ENCODE measurements at regions not wholly inside any gene's neighbourhood (a gene's known extent, or its start where the extent isn't known, plus 50 kb on each side); places are given as distances from the start of the nearest gene placed in this dataset.
A peak's percentile ranks its signal among the peaks of the same experiment; 100 is the strongest.
"Not testable (repeated sequence)": the region's sequence is repeated elsewhere in the genome, so short reads cannot be mapped to it uniquely, and the experiment has no call there.

- no peak for DNase-seq
- Mint-ChIP-seq H3K27ac (no peak overlapping the region), H3K36me3 (no peaks in the 10 kb centered on the region), H3K4me3 (no peak overlapping the region), H3K9me3 (no peaks in the 10 kb centered on the region), H3K27me3 (ENCODE audit: low read depth in 3 of 3) (no peaks in the 10 kb centered on the region), H3K4me1 (no peaks in the 10 kb centered on the region)
Observed at GRCh38 chr18:59067873-59068272, 71.8 kb upstream of the SEC11C start.

GRCh38 chr18:59068276-59069071, 71.2 kb upstream of the SEC11C start:
- H3K4me1 Mint-ChIP-seq, result no peaks in the 10 kb centered on the region
- H3K4me3 Mint-ChIP-seq, result no peak overlapping the region
- H3K9me3 Mint-ChIP-seq, result no peaks in the 10 kb centered on the region
- no peak for DNase-seq
- no peaks in the 10 kb centered on the region for H3K27me3 Mint-ChIP-seq (ENCODE audit: low read depth in 3 of 3)
- H3K27ac Mint-ChIP-seq, result no peak overlapping the region
- no peaks in the 10 kb centered on the region for H3K36me3 Mint-ChIP-seq

GRCh38 chr18:59070181-59070912, 69.3 kb upstream of the SEC11C start:
- Mint-ChIP-seq H3K9me3 (no peaks in the 10 kb centered on the region), H3K27ac (no peak overlapping the region), H3K27me3 (ENCODE audit: low read depth in 3 of 3) (no peaks in the 10 kb centered on the region), H3K4me3 (no peak overlapping the region), H3K4me1 (no peaks in the 10 kb centered on the region), H3K36me3 (no peaks in the 10 kb centered on the region)
- DNase-seq, result peak; percentile 36 to 58 (median 46)

GRCh38 chr18:59072727-59073421, 66.8 kb upstream of the SEC11C start:
- no peaks in the 10 kb centered on the region for H3K9me3 Mint-ChIP-seq
- DNase-seq, result no peak
- H3K27ac Mint-ChIP-seq, result no peak overlapping the region
- no peaks in the 10 kb centered on the region for H3K36me3 Mint-ChIP-seq
- no peaks in the 10 kb centered on the region for H3K4me1 Mint-ChIP-seq
- peaks cover 0 to 2% (median 2%) of the 10 kb centered on the region in 3 donors for H3K27me3 Mint-ChIP-seq (ENCODE audit: low read depth in 3 of 3)
- no peak overlapping the region for H3K4me3 Mint-ChIP-seq

- DNase-seq, result no peak
- no peaks in the 10 kb centered on the region for H3K36me3 Mint-ChIP-seq
- H3K27me3 Mint-ChIP-seq (ENCODE audit: low read depth in 3 of 3), result peaks cover 0 to 2% (median 2%) of the 10 kb centered on the region in 3 donors
- H3K4me3 Mint-ChIP-seq, result no peak overlapping the region
- no peaks in the 10 kb centered on the region for H3K4me1 Mint-ChIP-seq
- H3K27ac Mint-ChIP-seq, result no peak overlapping the region
- no peaks in the 10 kb centered on the region for H3K9me3 Mint-ChIP-seq
Observed at GRCh38 chr18:59075923-59076322, 63.8 kb upstream of the SEC11C start.

- DNase-seq, result no peak
- Mint-ChIP-seq H3K27ac (no peak overlapping the region), H3K36me3 (no peaks in the 10 kb centered on the region), H3K4me1 (peaks cover 3 to 5% of the 10 kb centered on the region in 2 donors), H3K9me3 (no peaks in the 10 kb centered on the region), H3K4me3 (no peak overlapping the region), H3K27me3 (ENCODE audit: low read depth in 3 of 3) (peaks cover 2 to 9% (median 4%) of the 10 kb centered on the region in 3 donors)
Observed at GRCh38 chr18:59079264-59079663, 60.4 kb upstream of the SEC11C start.

GRCh38 chr18:59079687-59080501, 59.8 kb upstream of the SEC11C start:
- not testable (repeated sequence) for H3K36me3 Mint-ChIP-seq; H3K9me3 Mint-ChIP-seq; DNase-seq; H3K4me3 Mint-ChIP-seq; H3K27ac Mint-ChIP-seq; H3K4me1 Mint-ChIP-seq; H3K27me3 Mint-ChIP-seq (ENCODE audit: low read depth in 3 of 3)

GRCh38 chr18:59083136-59083818, 56.4 kb upstream of the SEC11C start:
- Mint-ChIP-seq H3K27ac (no peak overlapping the region), H3K9me3 (no peaks in the 10 kb centered on the region), H3K27me3 (ENCODE audit: low read depth in 3 of 3) (peaks cover 1 to 9% (median 2%) of the 10 kb centered on the region in 3 donors), H3K4me1 (peaks cover 3 to 6% of the 10 kb centered on the region in 2 donors), H3K4me3 (no peak overlapping the region), H3K36me3 (no peaks in the 10 kb centered on the region)
- DNase-seq, result no peak

- Mint-ChIP-seq H3K4me3 (no peak overlapping the region), H3K9me3 (no peaks in the 10 kb centered on the region), H3K27me3 (ENCODE audit: low read depth in 3 of 3) (peaks cover 1 to 12% (median 2%) of the 10 kb centered on the region in 3 donors), H3K27ac (no peak overlapping the region), H3K4me1 (peaks cover 3 to 6% of the 10 kb centered on the region in 2 donors), H3K36me3 (no peaks in the 10 kb centered on the region)
- no peak for DNase-seq
Observed at GRCh38 chr18:59085126-59085794, 54.4 kb upstream of the SEC11C start.

- H3K27ac Mint-ChIP-seq, result no peak overlapping the region
- peaks cover 3 to 6% of the 10 kb centered on the region in 2 donors for H3K4me1 Mint-ChIP-seq
- no peak for DNase-seq
- peaks cover 1 to 15% (median 2%) of the 10 kb centered on the region in 3 donors for H3K27me3 Mint-ChIP-seq (ENCODE audit: low read depth in 3 of 3)
- H3K4me3 Mint-ChIP-seq, result no peak overlapping the region
- no peaks in the 10 kb centered on the region for H3K36me3 Mint-ChIP-seq
- no peaks in the 10 kb centered on the region for H3K9me3 Mint-ChIP-seq
Observed at GRCh38 chr18:59085797-59086196, 53.9 kb upstream of the SEC11C start.

GRCh38 chr18:59086522-59086921, 53.2 kb upstream of the SEC11C start:
- H3K36me3 Mint-ChIP-seq, result no peaks in the 10 kb centered on the region
- no peak overlapping the region for H3K4me3 Mint-ChIP-seq
- H3K9me3 Mint-ChIP-seq, result no peaks in the 10 kb centered on the region
- no peak for DNase-seq
- peaks cover 3 to 6% of the 10 kb centered on the region in 2 donors for H3K4me1 Mint-ChIP-seq
- H3K27ac Mint-ChIP-seq, result no peak overlapping the region
- peaks cover 1 to 16% (median 2%) of the 10 kb centered on the region in 3 donors for H3K27me3 Mint-ChIP-seq (ENCODE audit: low read depth in 3 of 3)

- no peak overlapping the region for H3K4me3 Mint-ChIP-seq
- H3K27ac Mint-ChIP-seq, result no peak overlapping the region
Observed at GRCh38 chr18:59087391-59087790, 52.3 kb upstream of the SEC11C start.

More at GRCh38 chr18:59087391-59087790, 52.3 kb upstream of the SEC11C start:
- Mint-ChIP-seq H3K36me3 (no peaks in the 10 kb centered on the region), H3K4me1 (peaks cover 3 to 6% of the 10 kb centered on the region in 2 donors), H3K27me3 (ENCODE audit: low read depth in 3 of 3) (peaks cover 1 to 16% (median 7%) of the 10 kb centered on the region in 3 donors), H3K9me3 (no peaks in the 10 kb centered on the region)
- DNase-seq, result no peak

Data from immature natural killer cell (primary cell).